ENCODE measurements at regions not wholly inside any gene's neighbourhood (a gene's known extent, or its start where the extent isn't known, plus 50 kb on each side); places are given as distances from the start of the nearest gene placed in this dataset.
"Not testable (repeated sequence)": the region's sequence is repeated elsewhere in the genome, so short reads cannot be mapped to it uniquely, and the experiment has no call there.

- Histone ChIP-seq H3K27ac (ENCODE audit: low read length) (no peak overlapping the region), H3K27me3 (ENCODE audit: insufficient read depth, low read length, poor library complexity) (no peaks in the 10 kb centered on the region), H3K4me3 (ENCODE audit: low read depth in 1 of 2, low read length in 2 of 2) (no peak overlapping the region), H4K20me1 (ENCODE audit: insufficient read depth, low read length) (no peaks in the 10 kb centered on the region), H3K79me2 (ENCODE audit: insufficient read depth, low read length) (no peaks in the 10 kb centered on the region), H3K4me1 (ENCODE audit: insufficient read depth, low read length) (no peaks in the 10 kb centered on the region), H3K9me3 (ENCODE audit: insufficient read depth, low read length, severe bottlenecking) (no peaks in the 10 kb centered on the region), H3K4me2 (ENCODE audit: insufficient read depth, low read length) (no peak overlapping the region), H3K9ac (ENCODE audit: low read depth, low read length) (no peak overlapping the region), H3K36me3 (ENCODE audit: insufficient read depth, low read length) (no peaks in the 10 kb centered on the region), H2AFZ (ENCODE audit: low read depth, low read length) (no peak overlapping the region)
- ATAC-seq (ENCODE audit: insufficient read depth, low read depth) (no peak), DNase-seq (no peak)
- TF ChIP-seq CTCF (IDR thresholded peaks at IDR 0.05; ENCODE audit: borderline replicate concordance, extremely low read depth, low read length, poor library complexity, severe bottlenecking) (no peak), EZH2 (IDR thresholded peaks at IDR 0.05; ENCODE audit: borderline replicate concordance, low read depth, low read length, severe bottlenecking) (no peak)
These were observed 149.2 kb upstream of the SEMA3D start for GRCh38 chr7:85336086-85336485.

- not testable (repeated sequence) for ATAC-seq (ENCODE audit: insufficient read depth, low read depth); H4K20me1 ChIP-seq (ENCODE audit: insufficient read depth, low read length); H3K4me3 ChIP-seq (ENCODE audit: low read depth in 1 of 2, low read length in 2 of 2); H3K4me1 ChIP-seq (ENCODE audit: insufficient read depth, low read length); H3K9me3 ChIP-seq (ENCODE audit: insufficient read depth, low read length, severe bottlenecking); H3K36me3 ChIP-seq (ENCODE audit: insufficient read depth, low read length); H3K9ac ChIP-seq (ENCODE audit: low read depth, low read length); H3K4me2 ChIP-seq (ENCODE audit: insufficient read depth, low read length); H3K27ac ChIP-seq (ENCODE audit: low read length); H3K27me3 ChIP-seq (ENCODE audit: insufficient read depth, low read length, poor library complexity); DNase-seq; H3K79me2 ChIP-seq (ENCODE audit: insufficient read depth, low read length); H2AFZ ChIP-seq (ENCODE audit: low read depth, low read length)
These were observed 148.3 kb upstream of the SEMA3D start for GRCh38 chr7:85335113-85335512.

- ATAC-seq (ENCODE audit: insufficient read depth, low read depth) = no peak
- Histone ChIP-seq H2AFZ (ENCODE audit: low read depth, low read length) (no peak overlapping the region), H3K27me3 (ENCODE audit: insufficient read depth, low read length, poor library complexity) (no peaks in the 10 kb centered on the region), H3K4me2 (ENCODE audit: insufficient read depth, low read length) (no peak overlapping the region), H3K4me1 (ENCODE audit: insufficient read depth, low read length) (no peaks in the 10 kb centered on the region), H4K20me1 (ENCODE audit: insufficient read depth, low read length) (no peaks in the 10 kb centered on the region), H3K9me3 (ENCODE audit: insufficient read depth, low read length, severe bottlenecking) (no peaks in the 10 kb centered on the region), H3K79me2 (ENCODE audit: insufficient read depth, low read length) (no peaks in the 10 kb centered on the region), H3K36me3 (ENCODE audit: insufficient read depth, low read length) (no peaks in the 10 kb centered on the region), H3K9ac (ENCODE audit: low read depth, low read length) (no peak overlapping the region), H3K4me3 (ENCODE audit: low read depth in 1 of 2, low read length in 2 of 2) (no peak overlapping the region), H3K27ac (ENCODE audit: low read length) (no peak overlapping the region)
- TF ChIP-seq EZH2 (IDR thresholded peaks at IDR 0.05; ENCODE audit: borderline replicate concordance, low read depth, low read length, severe bottlenecking) = no peak
- no peak for TF ChIP-seq CTCF (IDR thresholded peaks at IDR 0.05; ENCODE audit: borderline replicate concordance, extremely low read depth, low read length, poor library complexity, severe bottlenecking)
- DNase-seq = no peak
These were observed 141.7 kb upstream of the SEMA3D start for GRCh38 chr7:85328456-85328998.

- Histone ChIP-seq H4K20me1 (ENCODE audit: insufficient read depth, low read length) (no peaks in the 10 kb centered on the region), H3K27ac (ENCODE audit: low read length) (no peak overlapping the region)
- TF ChIP-seq CTCF (IDR thresholded peaks at IDR 0.05; ENCODE audit: borderline replicate concordance, extremely low read depth, low read length, poor library complexity, severe bottlenecking) (no peak), EZH2 (IDR thresholded peaks at IDR 0.05; ENCODE audit: borderline replicate concordance, low read depth, low read length, severe bottlenecking) (no peak)
These were observed 137.4 kb upstream of the SEMA3D start for GRCh38 chr7:85324145-85324799.

More at GRCh38 chr7:85324145-85324799, 137.4 kb upstream of the SEMA3D start:
- Histone ChIP-seq H3K4me2 (ENCODE audit: insufficient read depth, low read length) (no peak overlapping the region), H3K79me2 (ENCODE audit: insufficient read depth, low read length) (no peaks in the 10 kb centered on the region), H3K9me3 (ENCODE audit: insufficient read depth, low read length, severe bottlenecking) (no peaks in the 10 kb centered on the region), H3K4me1 (ENCODE audit: insufficient read depth, low read length) (no peaks in the 10 kb centered on the region), H3K9ac (ENCODE audit: low read depth, low read length) (no peak overlapping the region), H3K27me3 (ENCODE audit: insufficient read depth, low read length, poor library complexity) (no peaks in the 10 kb centered on the region), H3K4me3 (ENCODE audit: low read depth in 1 of 2, low read length in 2 of 2) (no peak overlapping the region), H2AFZ (ENCODE audit: low read depth, low read length) (no peak overlapping the region), H3K36me3 (ENCODE audit: insufficient read depth, low read length) (no peaks in the 10 kb centered on the region)
- DNase-seq (no peak), ATAC-seq (ENCODE audit: insufficient read depth, low read depth) (no peak)
